Left colon (tissue), 2 donors: ENCODE measurements at regions not wholly inside any gene's neighbourhood (a gene's known extent, or its start where the extent isn't known, plus 50 kb on each side); places are given as distances from the start of the nearest gene placed in this dataset.
"Not testable (repeated sequence)": the region's sequence is repeated elsewhere in the genome, so short reads cannot be mapped to it uniquely, and the experiment has no call there.

Experiments used
- ATAC-seq: fragments of 200-7000 bp; cut with Tn5 transposase; one replicate; pipeline ENCODE4 v1.9.1; 2020; ENCODE audit warnings: mild to moderate bottlenecking, moderate library complexity
- DNase-seq, 2 donors: peaks; one replicate each; pipeline ENCODE4 v3.0.0-alpha.2; 2020
- intact Hi-C, 2 donors: fragments of 100-400 bp; cut with DNase I in 1 of 2; cut with micrococcal nuclease in 1 of 2; formaldehyde crosslinking; loops; one replicate each; pipeline versions ENCODE4 v1.11.2 to v1.14.0; 2022; cut with DNase I, micrococcal nuclease
- donor health status: DM: no; HTN: no; CAD: no.
- donor health status: DM: yes; HTN: yes; CAD: no.

DNA sequence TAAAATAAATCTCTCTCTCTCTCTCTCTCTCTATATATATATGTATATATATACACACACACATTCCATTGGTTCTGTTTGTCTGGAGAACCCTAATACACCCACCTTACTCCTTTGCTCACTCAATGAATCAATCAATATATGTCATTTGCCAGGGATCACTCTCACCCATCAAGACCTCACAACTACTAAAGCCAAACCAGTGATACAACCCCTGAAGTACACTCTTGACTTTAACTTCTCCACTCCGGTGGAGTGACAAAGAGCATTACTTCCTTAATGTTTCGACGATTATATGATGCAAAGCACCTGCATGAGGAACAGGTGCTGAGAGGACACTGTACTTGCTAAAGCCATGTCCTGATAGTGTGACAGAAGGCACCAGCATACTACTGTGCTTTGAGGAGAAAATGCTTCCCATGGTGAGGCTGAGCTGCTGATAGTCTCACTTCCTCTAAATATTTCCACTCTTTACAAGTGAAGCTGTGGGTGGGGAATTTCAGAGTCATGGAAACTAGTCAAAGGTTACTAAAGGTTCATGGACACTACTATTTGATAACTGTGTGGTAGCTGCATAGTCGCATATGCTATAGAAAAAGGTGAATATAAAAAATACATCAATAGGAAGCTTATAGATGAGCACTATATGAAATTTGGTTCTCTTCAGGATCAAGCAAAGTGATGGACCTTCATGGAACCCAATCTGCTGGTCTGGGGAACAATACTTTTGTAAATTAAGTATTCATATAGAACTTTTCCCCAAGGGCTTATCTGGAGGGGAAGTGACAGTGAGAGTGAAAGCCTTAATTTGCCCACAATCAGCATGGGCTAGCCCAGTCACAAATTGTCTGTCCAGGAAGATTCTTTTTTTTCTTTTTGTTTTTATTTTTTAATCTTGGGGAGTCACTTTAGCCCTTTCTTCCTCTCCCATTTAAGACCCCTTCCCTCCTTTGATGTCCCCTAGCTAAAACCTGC is 141.9 kb upstream of the NEDD9 start:
- DNase-seq: no peak
- peak; percentile 77 for ATAC-seq
- intact Hi-C loops: no loop called here

DNA sequence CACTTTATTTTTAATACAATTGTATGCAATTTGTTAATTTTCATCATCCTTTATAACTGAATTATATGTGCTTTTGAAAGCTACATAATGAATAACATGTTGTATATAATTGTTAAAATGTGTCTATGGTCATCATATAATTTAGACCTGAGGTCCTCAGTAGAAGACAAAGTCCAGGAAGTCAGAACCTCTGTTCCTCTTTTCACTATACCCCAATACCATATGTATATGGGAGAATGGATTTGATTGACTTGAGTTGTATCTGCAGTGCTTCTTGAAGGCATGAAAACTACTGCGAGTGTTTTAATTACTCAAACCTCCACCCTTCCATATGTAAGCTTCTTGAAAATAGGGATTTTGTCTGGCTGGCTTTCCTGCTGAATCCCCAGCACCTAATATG is 140.7 kb upstream of the NEDD9 start:
- DNase-seq (no peak), ATAC-seq (no peak)
- intact Hi-C loops: no loop called here

DNA sequence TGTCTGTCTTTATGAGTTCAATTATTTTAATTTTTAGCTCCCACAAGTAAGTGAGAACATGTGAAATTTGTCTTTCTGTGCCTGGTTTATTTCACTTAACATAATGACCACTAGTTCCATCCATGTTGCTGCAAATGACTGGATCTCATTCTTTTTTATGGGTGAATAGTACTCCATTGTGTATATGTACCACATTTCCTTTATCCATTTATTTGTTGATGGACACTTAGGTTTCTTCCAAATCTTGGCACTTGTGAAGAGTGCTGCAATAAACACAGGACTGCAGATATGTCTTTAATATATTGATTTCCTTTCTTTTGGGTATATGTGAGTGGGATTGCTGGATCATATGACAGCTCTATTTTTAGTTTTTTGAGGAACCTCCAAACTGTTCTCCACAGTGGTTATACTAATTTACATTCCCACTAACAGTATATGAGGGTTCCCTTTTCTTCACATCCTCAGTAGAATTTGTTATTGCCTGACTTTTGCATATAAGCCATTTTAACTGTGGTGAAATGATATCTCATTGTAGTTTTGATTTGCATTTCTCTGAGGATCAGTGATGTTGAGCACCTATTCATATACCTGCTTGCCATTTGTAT is 139.8 kb upstream of the NEDD9 start:
- intact Hi-C loops, DNase-seq, ATAC-seq: not testable (repeated sequence)

DNA sequence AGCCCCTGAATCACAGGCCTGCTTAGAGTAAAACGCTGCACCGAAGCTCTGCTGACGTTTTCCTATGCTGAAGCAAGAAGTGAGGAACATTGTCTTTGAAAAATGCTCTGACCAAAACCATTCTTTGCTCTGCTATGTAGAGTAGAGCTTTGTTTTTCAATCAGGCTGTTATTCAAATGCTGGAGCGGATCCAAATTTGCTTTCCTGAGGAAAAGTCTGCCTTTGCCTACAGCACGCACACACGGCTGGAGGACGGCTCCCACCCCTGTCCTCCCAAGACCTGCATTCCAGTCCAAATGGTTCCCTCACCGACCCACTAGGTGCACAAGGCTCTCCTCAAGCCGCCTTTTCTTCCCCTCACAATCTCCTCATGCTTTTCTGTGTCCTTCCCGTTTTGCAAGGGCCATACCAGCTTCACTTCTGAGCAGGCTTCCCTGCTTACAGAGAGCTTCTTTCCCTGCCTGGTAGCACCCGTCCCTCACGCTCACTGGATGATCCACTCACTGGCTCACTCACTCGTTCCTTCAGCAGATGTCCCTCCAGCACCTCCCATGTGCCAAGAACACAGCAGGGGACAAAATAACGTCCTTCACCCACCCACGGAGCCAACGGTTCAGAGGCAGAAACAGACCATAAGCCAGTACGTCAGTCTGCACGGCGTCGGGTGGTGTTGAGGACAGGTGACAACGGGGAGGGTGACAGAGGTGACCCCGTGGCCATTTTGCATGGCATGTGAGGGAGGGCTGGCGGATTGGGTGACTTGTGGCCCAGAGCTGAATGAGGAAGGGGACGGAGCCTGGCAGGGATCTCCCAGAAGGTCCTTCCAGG is 137.9 kb upstream of the NEDD9 start:
- intact Hi-C loops: no loop called here
- DNase-seq: no peak
- ATAC-seq: no peak

DNA sequence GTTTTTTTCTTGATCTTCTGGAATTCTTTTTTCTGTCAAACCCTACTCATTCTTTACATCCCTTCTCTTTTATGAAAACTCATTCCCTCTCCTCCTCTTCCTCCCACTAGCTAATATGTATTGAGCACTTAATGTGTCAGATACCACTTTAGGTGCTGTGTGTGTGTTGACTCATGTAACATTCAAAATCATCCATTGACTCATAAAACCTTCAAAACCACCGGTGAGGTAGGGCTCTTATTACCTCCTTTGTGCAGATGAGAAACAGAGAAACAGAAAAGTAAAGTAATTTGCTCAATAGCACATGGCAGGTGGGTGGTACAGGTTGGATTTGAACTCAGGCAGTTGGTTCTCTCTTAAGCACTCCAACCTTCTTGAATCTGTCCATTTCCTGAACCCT is 136.3 kb upstream of the NEDD9 start:
- intact Hi-C loops: no loop called here
- DNase-seq: no peak
- ATAC-seq: no peak

DNA sequence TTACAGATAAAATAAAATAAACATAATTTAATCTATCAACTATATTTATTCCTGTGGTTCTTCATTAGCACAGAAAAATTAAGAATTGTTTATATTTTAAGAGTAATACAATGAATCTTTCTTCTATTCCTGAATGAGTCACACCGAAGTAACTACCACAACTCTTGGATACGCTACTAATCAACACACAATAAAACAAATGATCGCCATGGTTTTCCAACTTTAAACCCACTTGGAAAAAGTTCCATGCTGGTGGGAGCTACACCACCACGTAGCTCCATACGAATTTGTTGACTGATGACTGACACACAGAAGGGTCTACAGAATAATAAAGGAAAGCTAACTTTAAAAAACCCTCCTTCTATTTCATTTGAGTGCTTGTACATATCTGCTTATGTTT is 135.8 kb upstream of the NEDD9 start:
- ATAC-seq (no peak), DNase-seq (no peak)
- intact Hi-C loops: no loop called here

DNA sequence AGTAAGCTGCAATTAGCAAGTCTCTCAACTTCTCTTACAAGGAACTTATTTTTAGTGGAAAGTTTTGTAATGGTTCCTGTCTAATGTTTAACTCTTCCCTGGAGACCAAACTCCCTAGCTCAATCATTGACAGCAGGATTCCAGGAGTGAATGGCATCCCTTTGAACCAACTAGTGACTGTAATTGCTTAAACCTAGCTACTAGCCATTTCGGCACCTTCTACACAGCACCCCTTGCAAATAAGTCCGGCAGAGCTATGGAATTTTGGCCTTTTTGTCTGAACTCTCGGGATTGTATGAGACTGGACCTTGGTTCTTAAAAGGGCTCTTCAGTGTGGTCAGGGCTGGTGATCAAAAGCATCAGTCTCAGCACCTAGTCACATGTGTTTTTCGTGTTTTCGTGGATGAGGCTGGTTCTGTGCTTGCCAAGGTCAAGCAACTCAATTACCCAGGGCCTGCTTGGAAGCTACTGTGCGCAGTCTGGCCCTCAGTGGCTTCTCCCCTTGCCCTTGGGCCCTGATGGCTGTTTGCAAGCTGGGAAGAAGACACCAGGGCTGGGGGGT is 135.3 kb upstream of the NEDD9 start:
- intact Hi-C loops: no loop called here
- ATAC-seq: peak; percentile 93
- DNase-seq: no peak

DNA sequence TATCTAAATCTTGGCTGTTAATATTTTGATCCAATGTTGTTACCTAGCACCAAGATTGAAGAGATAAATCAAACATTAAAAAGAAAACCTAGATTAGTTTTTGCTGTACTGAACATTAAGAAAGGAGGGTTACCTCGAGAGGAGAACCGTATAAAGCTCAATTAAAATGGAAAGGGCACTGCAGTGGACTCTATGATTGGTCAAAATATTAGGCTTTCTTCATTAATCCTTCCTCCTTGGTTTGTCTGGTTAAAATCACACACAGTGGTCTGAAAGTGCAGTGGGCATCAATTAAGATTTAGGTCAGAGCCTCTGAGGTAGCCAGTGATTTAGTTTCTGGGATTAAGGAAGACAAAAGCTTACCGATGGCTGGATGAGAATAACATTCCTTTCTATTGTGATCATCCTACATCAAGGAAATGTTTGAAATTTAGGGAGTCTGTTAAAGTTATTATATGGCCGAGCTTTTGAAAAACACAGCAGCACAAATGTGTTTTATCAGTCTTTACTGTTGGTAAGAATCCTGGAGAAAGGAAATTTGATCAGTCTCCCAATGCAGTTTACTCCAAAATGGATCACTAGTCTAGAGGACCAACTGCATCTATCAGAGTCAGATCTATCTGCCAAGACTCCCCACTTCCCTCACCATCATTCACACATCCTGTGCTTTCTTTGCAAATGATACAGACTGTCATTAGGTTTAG is 134.6 kb upstream of the NEDD9 start:
- DNase-seq (no peak), ATAC-seq (peak; percentile 19)
- intact Hi-C loops: no loop called here

DNA sequence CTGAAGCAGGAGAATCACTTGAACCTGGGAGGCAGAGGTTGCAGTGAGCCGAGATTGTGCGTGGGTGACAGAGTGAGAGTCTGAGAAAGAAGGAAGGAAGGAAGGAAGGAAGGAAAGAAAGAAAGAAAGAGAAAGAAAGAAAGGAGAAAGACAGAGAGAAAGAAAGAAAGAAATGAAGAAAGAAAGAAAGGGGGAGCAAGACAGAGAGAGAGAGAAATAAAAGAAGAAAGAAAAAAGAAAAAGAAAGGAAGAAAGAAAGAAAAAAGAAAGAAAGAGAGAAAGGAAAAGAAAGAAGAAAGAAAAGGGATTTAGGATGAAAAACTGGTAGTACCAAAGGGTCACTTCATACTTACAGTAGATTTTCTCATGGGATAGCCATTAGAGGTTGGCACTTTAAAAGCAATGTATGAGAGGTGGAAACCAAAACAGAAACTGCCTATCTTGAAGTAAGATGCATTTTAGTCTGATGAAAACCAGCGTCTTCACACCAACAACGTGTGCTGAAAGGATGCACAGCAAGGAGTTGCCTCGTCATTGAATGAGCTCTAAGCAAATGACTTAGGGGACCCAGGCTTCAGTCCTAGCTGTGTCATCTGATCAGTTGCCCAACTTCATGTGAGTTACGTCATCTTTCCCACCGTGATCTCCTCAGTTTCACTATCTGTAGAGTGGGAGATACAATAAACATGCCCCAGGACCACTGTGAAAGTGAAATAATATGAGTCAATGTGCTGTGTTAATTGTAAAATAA is 133.9 kb upstream of the NEDD9 start:
- intact Hi-C loops: no loop called here
- ATAC-seq (no peak), DNase-seq (no peak)

DNA sequence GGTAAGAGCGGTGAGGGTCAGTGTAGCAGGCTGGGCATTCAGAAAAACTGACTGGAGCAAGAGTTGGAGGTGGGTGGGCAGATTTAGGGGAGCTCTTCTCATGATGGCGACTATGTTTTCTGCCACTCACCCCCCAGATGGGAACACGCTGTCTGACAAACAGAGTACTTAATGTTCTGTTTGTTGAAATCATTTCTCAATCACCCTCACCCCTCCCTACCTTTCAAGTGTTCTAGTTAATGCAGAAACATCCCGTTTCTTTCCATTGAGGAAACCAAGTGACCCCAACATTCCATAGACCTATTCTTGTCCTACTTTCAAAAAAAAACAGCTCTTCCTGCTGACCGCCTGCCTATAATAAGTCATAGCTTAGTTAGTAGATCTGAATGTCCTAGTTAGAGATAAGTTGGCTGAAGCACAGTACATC is 132.5 kb upstream of the NEDD9 start:
- no peak for ATAC-seq
- no peak for DNase-seq
- intact Hi-C loops: no loop called here

DNA sequence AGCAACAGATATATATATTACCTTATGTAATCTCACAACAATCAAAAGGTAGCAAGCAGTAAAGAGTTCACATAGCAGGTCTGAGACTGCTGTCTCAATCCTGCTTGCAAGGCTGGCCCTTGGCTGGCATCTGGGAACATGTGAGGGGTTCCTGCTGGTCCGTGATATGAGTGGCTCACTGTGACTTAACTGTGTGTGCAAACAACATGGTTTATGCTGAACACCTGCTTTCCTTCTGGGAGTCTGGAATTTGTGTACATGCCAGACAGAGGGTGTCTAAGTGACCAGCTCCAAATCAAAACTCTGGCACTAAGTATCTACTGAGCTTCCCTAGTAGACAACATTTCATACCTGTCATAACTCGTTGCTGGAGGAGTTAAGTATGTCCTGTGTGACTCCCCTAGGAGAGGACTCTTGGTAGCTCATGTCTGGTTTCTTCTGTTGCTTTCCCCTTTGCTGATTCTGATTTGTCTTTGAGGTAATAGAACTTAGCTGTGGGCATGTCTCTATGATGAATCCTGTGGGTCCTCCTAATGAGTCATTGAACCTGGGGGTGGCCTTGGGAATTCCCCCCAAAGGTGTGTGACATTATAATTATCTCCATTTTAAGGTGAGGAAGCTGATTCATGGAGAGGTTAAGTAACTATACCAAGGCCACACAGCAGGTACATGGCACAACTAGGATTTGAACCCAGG is 131.6 kb upstream of the NEDD9 start:
- intact Hi-C loops: no loop called here
- ATAC-seq (no peak), DNase-seq (no peak)

DNA sequence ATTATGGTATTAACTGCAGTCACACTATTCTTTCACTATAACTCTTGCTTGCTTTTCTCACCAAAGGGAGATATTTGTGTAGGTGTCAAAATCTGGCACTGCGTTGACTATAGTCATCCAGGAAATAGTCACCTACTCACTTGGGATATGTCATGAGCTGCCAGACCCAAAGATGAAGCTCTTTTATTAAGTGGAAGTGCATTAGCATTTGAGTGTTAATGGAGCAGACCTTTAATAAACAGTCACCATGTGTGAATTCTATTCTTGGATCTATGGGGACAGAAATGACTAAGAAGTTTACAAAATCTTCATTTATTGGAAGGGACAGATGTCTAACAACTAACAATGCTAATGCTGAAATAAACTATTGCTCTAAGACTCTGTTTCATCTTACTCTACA is 130.1 kb upstream of the NEDD9 start:
- intact Hi-C loops: no loop called here
- ATAC-seq: no peak
- no peak for DNase-seq

DNA sequence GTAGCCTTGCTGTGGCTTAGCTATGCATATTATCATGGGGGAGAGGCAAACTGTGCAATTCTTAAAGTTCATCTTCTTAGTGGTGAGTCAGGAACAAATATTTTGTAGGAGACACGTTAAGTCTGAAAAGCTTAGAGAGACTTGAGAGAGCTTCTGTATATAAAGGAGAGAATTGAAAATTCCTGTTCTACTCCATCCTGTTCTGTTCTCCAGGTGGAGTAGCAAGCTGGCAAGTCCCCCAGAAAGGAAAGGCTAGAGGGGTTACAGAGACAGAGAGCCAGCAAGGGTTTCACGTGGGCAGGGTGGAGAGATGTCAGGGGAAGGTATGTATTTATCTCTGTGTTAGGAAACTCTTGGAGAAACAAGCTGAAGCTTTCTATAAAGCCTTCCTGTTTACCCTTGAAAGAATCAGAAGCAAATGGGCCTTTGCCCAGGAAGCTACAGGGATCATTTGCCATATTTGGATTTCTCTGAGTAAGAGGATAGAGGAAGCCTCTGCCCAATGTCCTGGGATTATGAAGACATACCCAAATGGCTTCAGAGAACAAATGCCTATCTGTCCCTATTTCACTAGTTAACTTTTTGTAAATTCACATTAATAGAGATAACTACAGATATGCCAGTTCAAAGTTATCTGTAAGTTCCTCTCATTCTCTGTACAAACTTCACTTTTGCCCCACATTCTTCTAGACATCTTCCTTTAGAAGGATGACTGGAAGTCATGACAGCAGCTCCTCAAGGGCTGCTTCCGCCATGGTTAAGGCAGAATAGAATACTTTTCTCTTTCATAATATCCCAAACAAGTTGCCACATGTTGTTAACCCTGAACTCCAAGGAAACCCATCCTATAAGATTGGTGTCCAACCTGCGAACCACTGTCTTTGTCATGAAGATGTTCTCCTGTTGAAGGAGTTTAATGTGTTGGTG is 126.7 kb upstream of the NEDD9 start:
- ATAC-seq (peak; percentile 31), DNase-seq (no peak)
- intact Hi-C loops: no loop called here

DNA sequence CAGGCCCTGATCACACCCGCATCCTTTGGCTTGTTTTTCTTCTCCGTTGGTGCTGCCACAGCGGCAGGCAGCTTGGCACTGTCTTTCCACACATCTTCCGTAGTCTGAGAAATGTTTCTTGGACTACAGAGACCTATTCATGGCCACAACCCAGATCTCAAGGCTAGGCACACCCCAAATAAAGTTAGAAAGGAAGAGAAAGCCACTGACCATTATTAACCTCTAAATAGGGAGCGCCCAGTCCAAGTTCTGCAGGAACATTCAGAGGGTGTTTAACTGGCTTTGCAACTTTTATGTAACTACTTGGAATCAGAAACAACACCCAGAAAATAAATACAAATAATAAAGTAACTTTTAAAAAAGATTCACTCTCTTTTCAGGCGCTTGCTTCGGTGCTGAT is 124.8 kb upstream of the NEDD9 start:
- intact Hi-C loops: no loop called here
- DNase-seq (no peak), ATAC-seq (peak; percentile 69)

DNA sequence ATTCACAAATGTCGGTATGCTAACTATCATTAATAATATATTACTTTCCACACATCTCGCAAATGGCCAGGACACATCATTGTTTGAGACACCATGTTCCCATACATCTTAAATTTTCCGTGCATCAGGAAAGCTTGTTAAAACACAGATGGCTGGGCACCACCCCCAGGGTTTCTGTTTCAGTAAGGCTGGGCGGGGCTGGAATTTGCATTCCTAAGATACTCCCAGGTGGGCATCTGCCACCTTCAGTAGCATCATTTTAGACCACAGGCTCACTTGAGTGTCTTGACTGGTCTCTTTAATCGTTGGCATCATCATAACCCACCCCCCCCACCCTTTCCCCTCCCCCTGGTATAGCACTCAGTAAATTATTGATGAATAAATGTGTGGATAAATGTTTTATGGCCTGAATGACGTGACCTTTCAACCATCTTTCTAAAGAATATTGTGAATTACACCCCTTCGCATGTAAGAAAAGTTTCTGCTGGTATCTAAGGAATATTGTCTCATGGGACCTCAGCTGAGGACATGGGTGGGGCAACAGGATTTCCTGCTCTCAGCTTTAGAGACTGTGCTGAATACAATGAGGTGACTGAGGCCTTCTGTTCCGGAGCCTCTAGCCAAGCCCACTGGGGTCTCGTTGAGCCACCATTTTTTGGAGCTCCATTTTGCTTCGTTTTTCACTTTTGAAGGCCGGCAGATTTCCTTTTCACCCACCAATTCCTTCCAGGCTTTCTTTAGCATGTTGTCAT is 124.1 kb upstream of the NEDD9 start:
- peak; percentile 88 for ATAC-seq
- peak; percentile 56 to 65 for DNase-seq
- intact Hi-C loops: no loop called here

DNA sequence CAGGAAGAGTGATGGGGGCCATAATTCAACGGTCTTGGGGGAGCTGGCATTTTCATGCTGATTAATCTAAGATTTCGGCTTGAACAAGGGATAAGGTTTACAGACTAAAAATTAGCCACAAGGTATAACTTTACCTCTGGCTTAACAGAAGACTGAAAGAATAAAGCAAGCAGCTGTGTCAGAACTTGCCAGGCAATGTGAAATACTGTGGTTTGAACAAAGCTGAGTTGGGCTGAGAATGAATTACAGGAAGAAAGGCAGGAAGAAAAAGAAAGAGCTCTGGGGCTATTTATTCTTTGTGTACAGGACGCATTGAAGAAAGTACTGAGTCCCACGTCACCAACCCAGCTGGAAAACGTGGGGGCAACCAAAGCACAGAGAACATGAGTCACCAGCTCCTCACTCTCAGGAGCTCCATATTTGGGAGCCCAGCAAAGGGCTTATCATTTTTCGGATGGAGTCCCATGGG is 121.5 kb upstream of the NEDD9 start:
- no peak for ATAC-seq
- intact Hi-C loops: no loop called here

More for the DNA sequence above, 121.5 kb upstream of the NEDD9 start:
- no peak for DNase-seq
